Astrocyte of the cerebellum (primary cell): ENCODE measurements at regions not wholly inside any gene's neighbourhood (a gene's known extent, or its start where the extent isn't known, plus 50 kb on each side); places are given as distances from the start of the nearest gene placed in this dataset.

ENCODE experiments used
- DNase-seq: peaks from one replicate; pipeline ENCODE4 v3.0.0-alpha.2; 2011; ENCODE audit warnings: low read depth
- H3K4me3 ChIP-seq: 2 replicates; pipeline ENCODE4 v1.5.1; 2011; ENCODE audit warnings: mild to moderate bottlenecking, low read depth, low read length, moderate library complexity
- CTCF ChIP-seq: IDR thresholded peaks from 2 replicates; pipeline ENCODE4 v1.5.1; 2012; ENCODE audit warnings: low read length, low read depth, moderate library complexity, mild to moderate bottlenecking; ENCODE audit errors: missing control alignments
- in situ Hi-C: cut with HindIII; loops from 2 replicates; pipeline ENCODE4 v1.10.0; 2017; ENCODE audit warnings: low sequenced_read_pairs

- DNase-seq, result no peak
- H3K4me3 ChIP-seq, result no peak overlapping the region
- no peak for TF ChIP-seq CTCF
- in situ Hi-C loops, result no loop called here
Observed at GRCh38 chr3:1855841-1856240, 242.8 kb upstream of the CNTN4 start.

- DNase-seq, result no peak
- no peak for TF ChIP-seq CTCF
- in situ Hi-C loops, result no loop called here
- H3K4me3 ChIP-seq, result no peak overlapping the region
Observed at GRCh38 chr3:1870738-1871137, 227.9 kb upstream of the CNTN4 start.

GRCh38 chr3:1883534-1883933, 215.1 kb upstream of the CNTN4 start:
- no peak overlapping the region for H3K4me3 ChIP-seq
- in situ Hi-C loops, result no loop called here
- TF ChIP-seq CTCF, result no peak
- no peak for DNase-seq

GRCh38 chr3:1892459-1892858, 206.2 kb upstream of the CNTN4 start:
- TF ChIP-seq CTCF, result no peak
- H3K4me3 ChIP-seq, result no peak overlapping the region
- in situ Hi-C loops, result no loop called here
- no peak for DNase-seq

GRCh38 chr3:1902416-1902815, 196.2 kb upstream of the CNTN4 start:
- TF ChIP-seq CTCF, result no peak
- no peak overlapping the region for H3K4me3 ChIP-seq
- in situ Hi-C loops, result no loop called here
- no peak for DNase-seq

- no peak for TF ChIP-seq CTCF
- DNase-seq, result no peak
- no peak overlapping the region for H3K4me3 ChIP-seq
- in situ Hi-C loops, result no loop called here
Observed at GRCh38 chr3:1903111-1903510, 195.6 kb upstream of the CNTN4 start.

- no peak overlapping the region for H3K4me3 ChIP-seq
- DNase-seq, result no peak
- no peak for TF ChIP-seq CTCF
- in situ Hi-C loops, result no loop called here
Observed at GRCh38 chr3:1907911-1908310, 190.8 kb upstream of the CNTN4 start.
